H1 (cell line): ENCODE measurements at regions not wholly inside any gene's neighbourhood (a gene's known extent, or its start where the extent isn't known, plus 50 kb on each side); places are given as distances from the start of the nearest gene placed in this dataset.

ENCODE experiments used
- CTCF ChIA-PET: fragments of 300-600 bp; sonication (Branson Sonifier 250); formaldehyde crosslinking; loops from one replicate; lab custom pipeline; 2021; ENCODE audit not compliant: partially characterized antibody; lab: Charles Lee
- POLR2A ChIA-PET: fragments of 300-600 bp; sonication (Branson Sonifier 250); formaldehyde crosslinking; loops from one replicate; lab custom pipeline; 2021; ENCODE audit warnings: inconsistent platforms; ENCODE audit not compliant: partially characterized antibody; lab: Charles Lee
- DNase-seq, 2 experiments: peaks; one replicate each; pipeline versions ENCODE4 v3.0.0 to v3.0.0-alpha.2; 2010 to 2022; ENCODE audit warnings: low spot score in 2 of 2, low read depth in 1 of 2, mixed read lengths in 1 of 2
- FAIRE-seq: peaks from 2 replicates; lab custom pipeline; 2011; peaks lifted over from hg19 to GRCh38; lab: Jason Lieb, UNC
- H2AFZ ChIP-seq: 2 replicates; pipeline ENCODE4 v1.8.1; 2012; ENCODE audit warnings: low read length, inconsistent platforms
- H2AK5ac ChIP-seq: 2 replicates; pipeline ENCODE4 v1.6.1; 2013; ENCODE audit warnings: low read depth, low read length
- H2BK120ac ChIP-seq: replicated peaks from 2 replicates; pipeline ENCODE3; 2013; ENCODE audit warnings: low read depth, low read length, inconsistent platforms
- H2BK12ac ChIP-seq: 2 replicates; pipeline ENCODE4 v1.6.1; 2013; ENCODE audit warnings: low read depth, low read length
- H2BK15ac ChIP-seq: 2 replicates; pipeline ENCODE4 v1.6.1; 2013; ENCODE audit warnings: low read length
- H2BK20ac ChIP-seq: 2 replicates; pipeline ENCODE4 v1.6.1; 2013; ENCODE audit warnings: low read length
- H2BK5ac ChIP-seq: 2 replicates; pipeline ENCODE4 v1.6.1; 2013; ENCODE audit warnings: low read depth, low read length
- H3K14ac ChIP-seq: 2 replicates; pipeline ENCODE4 v1.6.1; 2013; ENCODE audit warnings: inconsistent platforms; ENCODE audit not compliant: insufficient read length
- H3K18ac ChIP-seq: 2 replicates; pipeline ENCODE4 v1.6.1; 2013; ENCODE audit warnings: low read length; ENCODE audit errors: extremely low read depth
- H3K23ac ChIP-seq: 2 replicates; pipeline ENCODE4 v1.6.1; 2013; ENCODE audit warnings: inconsistent platforms; ENCODE audit not compliant: insufficient read length
- H3K23me2 ChIP-seq: 2 replicates; pipeline ENCODE4 v1.6.1; 2013; ENCODE audit warnings: low read depth, low read length
- H3K27ac ChIP-seq: 2 replicates; pipeline ENCODE4 v1.6.1; 2011; ENCODE audit warnings: low read depth, low read length, inconsistent platforms
- H3K27me3 ChIP-seq, 4 experiments: replicated peaks in 1 of 4; 1 replicate in 1 of 4; 2 replicates in 3 of 4; pipeline versions ENCODE4 v1.6.1 to v1.8.1; 2011 to 2013; ENCODE audit warnings: low read length in 3 of 4, mild to moderate bottlenecking in 3 of 4, inconsistent platforms in 2 of 4, mixed read lengths in 2 of 4, moderate library complexity in 1 of 4; ENCODE audit not compliant: control insufficient read depth in 3 of 4, insufficient read depth in 3 of 4; ENCODE audit errors: extremely low read depth in 1 of 4
- H3K36me3 ChIP-seq, 4 experiments: 2 replicates each; pipeline versions ENCODE4 v1.6.1 to v1.8.1; 2011 to 2013; ENCODE audit warnings: mild to moderate bottlenecking in 4 of 4, low read length in 3 of 4, moderate library complexity in 2 of 4, control low read depth in 1 of 4, inconsistent platforms in 1 of 4; ENCODE audit not compliant: insufficient read depth in 4 of 4, control insufficient read depth in 2 of 4
- H3K4ac ChIP-seq: replicated peaks from 2 replicates; pipeline ENCODE3; 2013; ENCODE audit warnings: low read length, low read depth, mixed read lengths, inconsistent platforms; ENCODE audit not compliant: insufficient read length
- H3K4me1 ChIP-seq, 4 experiments: replicated peaks in 1 of 4; 1 replicate in 1 of 4; 2 replicates in 3 of 4; pipeline versions ENCODE4 v1.6.1 to v1.8.1; 2011 to 2013; ENCODE audit warnings: low read length in 3 of 4, inconsistent platforms in 2 of 4, mixed read lengths in 1 of 4; ENCODE audit not compliant: insufficient read depth in 4 of 4, control insufficient read depth in 3 of 4
- H3K4me2 ChIP-seq, 2 experiments: 2 replicates each; pipeline versions ENCODE4 v1.6.1 to v1.8.1; 2011 to 2013; ENCODE audit warnings: low read depth in 2 of 2, low read length in 2 of 2, control low read depth in 1 of 2, inconsistent platforms in 1 of 2, mild to moderate bottlenecking in 1 of 2; ENCODE audit not compliant: insufficient read depth in 1 of 2
- H3K4me3 ChIP-seq, 4 experiments: fragments of 200-600, 300-600 bp in 1 of 4; sonication (generic), shearing (Covaris generic), sonication (Bioruptor Twin) in 1 of 4; 2 replicates each; pipeline versions ENCODE4 v1.5.1 to v1.8.1; 2011 to 2016; ENCODE audit warnings: low read length in 4 of 4, low read depth in 3 of 4, control low read depth in 2 of 4, inconsistent platforms in 2 of 4, mild to moderate bottlenecking in 2 of 4, mixed read lengths in 1 of 4, moderate library complexity in 1 of 4; ENCODE audit not compliant: insufficient read depth in 2 of 4; ENCODE audit errors: extremely low read depth in 1 of 4
- H3K56ac ChIP-seq: replicated peaks from 2 replicates; pipeline ENCODE3; 2013; ENCODE audit warnings: low read depth, mild to moderate bottlenecking, mixed read lengths, low read length, inconsistent platforms; ENCODE audit not compliant: insufficient read length
- H3K79me1 ChIP-seq: 2 replicates; pipeline ENCODE4 v1.6.1; 2013; ENCODE audit warnings: low read depth, low read length, control low read depth
- H3K79me2 ChIP-seq, 2 experiments: 2 replicates each; pipeline versions ENCODE4 v1.6.1 to v1.8.1; 2012 to 2013; ENCODE audit warnings: low read length in 2 of 2, mild to moderate bottlenecking in 2 of 2, inconsistent platforms in 1 of 2; ENCODE audit not compliant: insufficient read depth in 2 of 2, control insufficient read depth in 1 of 2
- H3K9ac ChIP-seq, 4 experiments: replicated peaks in 1 of 4; 1 replicate in 1 of 4; 2 replicates in 3 of 4; pipeline versions ENCODE4 v1.6.1 to v1.8.1; 2011 to 2013; ENCODE audit warnings: low read depth in 3 of 4, low read length in 3 of 4, control low read depth in 2 of 4, mild to moderate bottlenecking in 2 of 4, moderate library complexity in 2 of 4, inconsistent platforms in 1 of 4; ENCODE audit errors: extremely low read depth in 1 of 4
- H3K9me3 ChIP-seq, 2 experiments: 2 replicates each; pipeline versions ENCODE4 v1.6.1 to v1.8.1; 2012 to 2013; ENCODE audit warnings: mild to moderate bottlenecking in 2 of 2, moderate library complexity in 2 of 2, control low read depth in 1 of 2, inconsistent platforms in 1 of 2, low read depth in 1 of 2, low read length in 1 of 2, mixed read lengths in 1 of 2; ENCODE audit not compliant: insufficient read depth in 2 of 2
- H4K20me1 ChIP-seq, 2 experiments: replicated peaks in 1 of 2; 2 replicates each; pipeline versions ENCODE3 to v1.8.1; 2011 to 2013; ENCODE audit warnings: inconsistent platforms in 2 of 2, low read length in 2 of 2, mild to moderate bottlenecking in 1 of 2; ENCODE audit not compliant: insufficient read depth in 2 of 2, control insufficient read depth in 1 of 2
- H4K5ac ChIP-seq: 2 replicates; pipeline ENCODE4 v1.6.1; 2013; ENCODE audit warnings: low read length, low read depth, mixed read lengths, inconsistent platforms; ENCODE audit not compliant: insufficient read length
- H4K8ac ChIP-seq: 2 replicates; pipeline ENCODE4 v1.8.0; 2013; ENCODE audit warnings: mild to moderate bottlenecking, moderate library complexity, low read length, inconsistent platforms; ENCODE audit not compliant: insufficient read depth; ENCODE audit errors: extremely low read depth
- H4K91ac ChIP-seq: replicated peaks from 2 replicates; pipeline ENCODE3; 2013; ENCODE audit warnings: low read length, mixed read lengths, inconsistent platforms; ENCODE audit not compliant: insufficient read length
- ASH2L ChIP-seq: fragments of 200-600, 300-600 bp; sonication (generic); IDR thresholded peaks from one replicate; pipeline ENCODE4 v1.7.1; 2017; ENCODE audit warnings: low read length
- WGBS, 2 experiments: shearing (Covaris generic) in 1 of 2; methylation state at CpG; one replicate each; pipeline versions ENCODE4 v1.1.6 to v1.1.7; 2013 to 2015; ENCODE audit warnings: low lambda C conversion rate in 2 of 2, mixed read lengths in 2 of 2, inconsistent platforms in 1 of 2, low coverage in 1 of 2, missing lambda C conversion rate in 1 of 2; ENCODE audit not compliant: insufficient replicate concordance in 2 of 2, insufficient coverage in 1 of 2, insufficient read length in 1 of 2; ENCODE audit errors: extremely low coverage in 1 of 2, missing lambda C conversion rate in 1 of 2; 5-methylcytosine and 5-hydroxymethylcytosine counted together

DNA sequence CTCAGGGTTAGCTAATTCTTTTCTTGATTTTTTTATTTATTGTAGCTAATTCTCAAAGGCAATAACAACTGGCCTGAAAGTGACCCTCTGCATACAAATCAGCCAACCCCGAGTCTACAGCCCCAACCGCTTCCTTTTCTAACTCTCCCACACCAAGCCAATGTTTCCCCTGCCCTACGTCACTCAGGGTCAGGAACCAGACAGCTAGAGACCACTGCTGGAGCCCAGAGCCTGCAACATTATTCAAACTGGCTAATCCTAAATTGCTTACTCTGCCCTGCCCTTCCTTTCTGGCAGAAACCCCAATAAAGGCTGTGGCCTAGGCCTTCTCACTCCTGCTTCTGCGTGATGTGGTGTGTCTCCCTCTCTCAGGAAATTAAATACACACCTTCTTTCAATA is 320.7 kb downstream of the CBLN4 start:
- no peak for TF ChIP-seq ASH2L
- Histone ChIP-seq H3K79me1 (no peaks in the 10 kb centered on the region), H3K56ac (no peak overlapping the region), H4K5ac (no peak overlapping the region), H2AFZ (0 out of 2 replicates have a peak overlapping the region, but pooled peaks have one; percentile 40), H2BK20ac (no peak overlapping the region), H4K8ac (no peak overlapping the region), H2BK5ac (no peak overlapping the region), H3K18ac (no peak overlapping the region), H3K4me3 (no peak overlapping the region), H3K36me3 (no peaks in the 10 kb centered on the region), H2BK120ac (no peak overlapping the region), H4K20me1 (no peaks in the 10 kb centered on the region), H3K23me2 (no peaks in the 10 kb centered on the region), H3K27me3 (no peaks in the 10 kb centered on the region), H2BK12ac (no peak overlapping the region), H2AK5ac (no peak overlapping the region), H3K9me3 (no peaks in the 10 kb centered on the region), H2BK15ac (no peak overlapping the region), H3K4me1 (peaks cover 0 to 2% (median 0%) of the 10 kb centered on the region in 4 experiments; a peak in 1 of 7 replicates), H3K79me2 (no peaks in the 10 kb centered on the region), H3K4me2 (no peak overlapping the region), H4K91ac (no peak overlapping the region), H3K23ac (no peak overlapping the region), H3K14ac (no peak overlapping the region), H3K27ac (no peak overlapping the region), H3K9ac (no peak overlapping the region), H3K4ac (no peak overlapping the region)
- CTCF ChIA-PET, result no interaction called here
- DNase-seq (no peak), FAIRE-seq (no peak)
- 97% methylated on average over 4 of the region's 4 CpGs; no CpG with 5 or more reads in 1 of the 2 experiments for WGBS, 2 experiments
- POLR2A ChIA-PET, result interaction anchor here (0.6 kb wide), 1 partner anchor 141 kb away, joined by 3 read pairs; no protein-coding TSS in a partner anchor
